NB4 (cell line): ENCODE measurements at regions not wholly inside any gene's neighbourhood (a gene's known extent, or its start where the extent isn't known, plus 50 kb on each side); places are given as distances from the start of the nearest gene placed in this dataset.

Experiments used
- DNase-seq: peaks from one replicate; pipeline ENCODE4 v3.0.0; 2010; ENCODE audit warnings: low read depth
- H3K4me3 ChIP-seq: one replicate; pipeline ENCODE4 v1.5.1; 2011; ENCODE audit warnings: mild to moderate bottlenecking, low read depth, low read length, moderate library complexity
- CTCF ChIP-seq: IDR thresholded peaks from one replicate; pipeline ENCODE4 v1.5.1; 2012; ENCODE audit warnings: low read depth, low read length
- MYC ChIP-seq: IDR thresholded peaks from 2 replicates; pipeline ENCODE4 v1.6.1; 2011; ENCODE audit warnings: low read depth, low read length
- POLR2A ChIP-seq: IDR thresholded peaks from 2 replicates; pipeline ENCODE4 v1.6.1; 2011; ENCODE audit warnings: mild to moderate bottlenecking; ENCODE audit not compliant: insufficient read length; ENCODE audit errors: extremely low read depth
- TF ChIP-seq, protein P1 (sequence below): IDR thresholded peaks from 2 replicates; pipeline ENCODE4 v1.6.1; 2011; ENCODE audit warnings: low read depth, low read length

DNA sequence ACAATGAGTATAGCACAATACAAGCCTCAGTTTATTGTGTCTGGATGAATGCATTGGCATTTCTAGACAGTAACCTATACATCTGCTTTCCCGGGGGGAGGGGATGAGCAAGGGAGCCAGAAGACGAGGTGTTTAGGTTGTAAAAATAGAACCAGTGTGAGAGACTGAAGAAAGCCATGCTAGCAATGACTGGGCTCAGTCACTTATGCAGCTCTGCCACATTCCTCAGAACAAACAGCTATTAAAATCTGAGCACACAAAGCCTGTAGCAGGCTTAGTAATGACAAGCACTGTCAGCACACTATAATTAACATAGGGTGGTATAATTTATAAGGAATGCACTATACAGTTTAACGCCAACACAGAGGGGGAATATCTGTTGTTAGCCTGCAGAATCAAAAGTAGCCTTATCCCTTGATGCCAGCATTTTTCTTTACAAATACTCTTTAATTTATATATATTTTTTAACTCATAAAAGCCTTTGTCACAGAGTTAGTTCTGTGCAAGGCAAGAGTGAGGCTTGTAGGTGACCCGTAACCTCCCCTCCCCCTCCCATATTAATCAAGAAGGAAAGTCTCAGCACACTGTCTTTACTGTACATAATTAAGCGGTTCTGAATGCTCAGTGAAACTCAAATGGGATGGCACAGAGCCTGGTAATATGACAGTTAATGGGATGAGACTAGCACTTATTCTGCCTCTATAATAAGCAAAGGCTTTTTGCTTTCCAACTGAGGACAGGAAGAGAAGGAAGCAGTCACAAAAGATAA lies 295.4 kb downstream of the CSNK1G3 start:
- H3K4me3 ChIP-seq = no peak overlapping the region
- DNase-seq = no peak
- no peak for TF ChIP-seq MYC
- TF ChIP-seq, protein P1, sequence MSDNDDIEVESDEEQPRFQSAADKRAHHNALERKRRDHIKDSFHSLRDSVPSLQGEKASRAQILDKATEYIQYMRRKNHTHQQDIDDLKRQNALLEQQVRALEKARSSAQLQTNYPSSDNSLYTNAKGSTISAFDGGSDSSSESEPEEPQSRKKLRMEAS = no peak
- TF ChIP-seq CTCF = no peak

GRCh38 chr5:123806644-123807043 lies 294.7 kb downstream of the CSNK1G3 start:
- TF ChIP-seq MYC (no peak), POLR2A (no peak), CTCF (no peak)
- TF ChIP-seq, protein P1 = no peak
- no peak overlapping the region for H3K4me3 ChIP-seq
- DNase-seq = no peak

DNA sequence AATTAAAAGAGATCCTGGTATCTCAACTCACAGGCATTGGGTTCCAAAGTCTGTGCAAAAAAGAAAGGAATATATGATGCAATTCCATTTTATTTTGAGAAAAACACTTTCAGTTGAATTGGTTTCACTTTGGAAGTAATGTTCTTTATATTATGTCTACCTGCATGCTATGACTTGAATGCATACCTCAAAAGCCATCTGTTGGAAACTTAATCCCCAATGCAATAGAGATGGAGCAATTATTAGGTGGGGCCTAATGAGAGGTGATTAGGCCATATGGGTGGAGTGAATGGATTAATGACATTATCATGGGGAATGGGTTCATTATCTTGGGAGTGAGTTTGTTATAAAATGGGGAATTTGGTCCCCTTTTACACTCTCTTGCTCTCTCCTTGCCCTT lies 293.3 kb downstream of the CSNK1G3 start:
- H3K4me3 ChIP-seq = no peak overlapping the region
- no peak for DNase-seq
- TF ChIP-seq, protein P1 = no peak
- TF ChIP-seq POLR2A (no peak), MYC (no peak), CTCF (no peak)

DNA sequence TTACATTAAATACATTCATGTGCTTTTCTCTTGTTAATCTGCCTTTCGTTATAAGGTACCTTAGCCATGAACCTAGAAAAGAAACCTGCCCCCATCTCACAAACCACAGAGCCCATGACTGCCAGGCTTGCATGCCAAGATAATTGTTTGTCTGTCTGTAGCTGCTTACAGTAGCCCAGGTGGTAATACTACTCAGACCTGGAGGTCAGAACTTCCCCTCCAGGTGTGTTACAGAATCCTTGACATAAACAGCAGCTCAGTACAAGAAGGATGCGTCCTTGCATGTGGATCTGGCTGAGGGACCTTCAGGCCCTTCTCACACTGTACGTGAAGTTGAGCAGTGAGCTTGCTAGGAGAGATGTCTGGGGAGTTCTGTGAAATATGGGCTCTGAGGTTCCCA lies 291.4 kb downstream of the CSNK1G3 start:
- TF ChIP-seq CTCF = no peak
- TF ChIP-seq POLR2A = no peak
- no peak for TF ChIP-seq MYC
- TF ChIP-seq, protein P1 = no peak
- DNase-seq = no peak
- H3K4me3 ChIP-seq = no peak overlapping the region

DNA sequence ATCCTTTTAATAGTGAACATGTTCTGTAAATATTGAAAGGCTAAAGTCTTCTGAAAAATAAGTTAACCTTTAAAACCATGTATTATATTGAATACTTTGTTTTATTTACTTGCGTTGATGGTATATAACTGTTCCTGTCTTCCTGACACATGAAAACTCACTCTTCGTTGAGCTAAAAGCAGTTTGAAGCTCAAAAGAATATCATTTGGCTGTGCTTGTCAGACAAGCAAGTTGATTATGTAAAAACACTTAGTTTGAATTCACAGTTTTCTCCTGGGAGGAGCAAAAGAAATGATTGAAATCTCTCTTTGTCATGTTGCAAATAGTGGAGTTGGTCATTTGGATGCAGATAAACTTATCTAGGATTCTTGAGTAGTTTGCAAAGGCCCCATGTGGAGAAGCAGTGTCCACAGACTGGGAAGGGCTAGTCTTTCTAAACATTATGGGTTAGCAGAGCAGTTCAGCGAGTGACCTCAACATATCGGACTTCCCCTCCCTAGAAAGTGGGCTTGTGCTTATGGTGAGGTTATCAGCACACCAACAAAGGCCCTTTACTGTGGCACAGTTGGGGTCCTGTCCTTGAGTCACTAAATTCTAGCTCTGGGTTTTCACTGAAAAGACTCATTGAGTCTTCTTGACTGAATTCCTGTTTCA lies 290.4 kb downstream of the CSNK1G3 start:
- no peak overlapping the region for H3K4me3 ChIP-seq
- TF ChIP-seq CTCF (no peak), POLR2A (no peak), MYC (no peak)
- TF ChIP-seq, protein P1 = no peak
- no peak for DNase-seq
